GM19035 (cell line): ENCODE measurements at regions not wholly inside any gene's neighbourhood (a gene's known extent, or its start where the extent isn't known, plus 50 kb on each side); places are given as distances from the start of the nearest gene placed in this dataset.

Source experiments
- ATAC-seq: cut with Tn5 transposase; IDR thresholded peaks from one replicate; pipeline ENCODE4 v1.9.1; 2021; ENCODE audit not compliant: unreplicated experiment

DNA sequence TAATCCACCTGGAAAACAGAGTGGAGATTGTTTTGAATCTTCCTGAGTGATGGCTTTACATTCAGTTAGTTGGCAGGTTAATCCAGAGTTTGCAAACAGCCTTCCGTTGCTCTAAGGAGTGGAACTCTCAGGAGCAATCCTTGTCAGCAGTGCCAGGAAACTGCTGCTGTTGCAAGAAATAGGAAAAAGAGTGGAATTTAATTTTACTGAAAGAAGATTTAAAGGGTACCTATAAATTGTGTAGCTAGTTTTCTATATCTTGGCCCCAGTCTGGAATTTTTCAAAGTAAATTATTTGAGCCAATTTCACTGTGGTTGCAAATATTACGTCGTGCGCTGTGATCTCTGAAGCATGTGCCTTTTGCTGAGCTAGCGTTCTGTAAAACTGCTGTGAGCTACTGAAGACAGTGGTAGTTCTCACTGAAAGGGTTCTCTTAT is 55.5 kb upstream of the SLC5A12 start:
- no peak for ATAC-seq

DNA sequence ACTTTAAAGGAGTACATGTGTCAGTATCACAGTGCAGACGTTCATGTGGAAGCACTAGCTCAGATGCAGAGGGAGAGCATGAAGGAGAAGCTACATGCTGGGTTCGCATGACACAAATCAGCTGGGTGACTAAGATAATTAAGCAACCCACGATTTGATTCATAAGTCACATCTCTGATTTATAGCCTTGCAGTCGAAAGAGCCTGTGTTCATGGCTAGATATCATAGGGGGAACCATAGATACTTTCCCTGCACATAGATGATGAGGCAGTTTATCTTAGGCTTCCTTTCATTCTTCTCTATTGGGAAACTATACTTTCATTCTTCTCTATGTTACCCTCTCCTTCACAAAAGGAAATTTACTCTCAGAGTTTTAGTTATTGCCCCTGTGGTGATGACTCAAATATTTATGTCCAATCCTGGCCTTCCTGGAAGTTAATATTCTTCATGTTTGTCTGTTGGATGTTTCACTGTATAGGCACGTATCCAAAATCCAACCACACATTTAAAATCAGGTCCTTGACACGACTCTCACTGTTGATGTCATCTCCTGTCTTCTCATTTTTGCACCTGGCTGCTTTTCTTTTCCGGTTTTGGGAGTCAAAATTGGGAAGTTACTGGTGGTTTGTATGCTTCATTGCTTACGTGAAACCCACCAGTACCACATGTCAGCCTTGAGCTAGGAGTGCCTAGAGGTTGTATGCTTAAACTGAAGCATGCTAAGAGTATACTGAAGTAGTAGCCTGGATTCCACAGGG is 56.3 kb upstream of the SLC5A12 start:
- ATAC-seq = no peak

DNA sequence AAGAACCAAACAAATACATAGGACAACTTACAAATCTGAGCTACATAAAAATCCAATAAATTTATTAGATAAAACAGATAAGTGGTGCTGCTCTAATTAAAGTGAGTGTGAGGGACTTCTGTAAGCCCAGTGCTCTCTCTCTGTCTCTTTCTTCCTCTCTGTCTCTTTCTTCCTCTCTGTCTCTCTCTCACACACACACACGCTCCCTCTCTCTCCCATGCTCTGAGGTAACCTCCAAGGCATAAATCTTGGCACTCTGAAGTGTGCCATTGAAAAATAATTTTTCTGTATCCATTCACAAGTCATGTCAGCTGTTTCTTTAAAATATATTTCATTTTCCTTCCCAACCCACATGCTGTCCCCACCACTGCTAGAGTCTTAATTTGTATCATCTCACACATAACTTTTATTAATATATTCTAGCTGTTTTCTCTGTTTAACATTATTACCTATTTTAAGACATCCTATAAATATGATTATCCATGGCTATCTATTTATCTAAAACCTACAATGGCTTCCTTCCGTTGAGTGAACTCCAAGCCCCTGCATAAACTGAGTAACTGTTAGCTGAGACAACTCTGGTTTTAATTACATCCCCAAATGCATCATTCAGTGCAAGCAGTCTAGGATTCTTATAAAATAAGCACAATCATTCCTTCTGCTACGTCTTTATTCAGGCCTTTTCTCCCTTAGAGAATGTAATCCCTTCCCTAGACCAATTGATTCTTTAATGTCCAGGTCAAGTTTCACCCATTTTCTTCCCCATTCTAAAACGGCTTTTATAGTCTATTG is 57.4 kb upstream of the SLC5A12 start:
- no peak for ATAC-seq

DNA sequence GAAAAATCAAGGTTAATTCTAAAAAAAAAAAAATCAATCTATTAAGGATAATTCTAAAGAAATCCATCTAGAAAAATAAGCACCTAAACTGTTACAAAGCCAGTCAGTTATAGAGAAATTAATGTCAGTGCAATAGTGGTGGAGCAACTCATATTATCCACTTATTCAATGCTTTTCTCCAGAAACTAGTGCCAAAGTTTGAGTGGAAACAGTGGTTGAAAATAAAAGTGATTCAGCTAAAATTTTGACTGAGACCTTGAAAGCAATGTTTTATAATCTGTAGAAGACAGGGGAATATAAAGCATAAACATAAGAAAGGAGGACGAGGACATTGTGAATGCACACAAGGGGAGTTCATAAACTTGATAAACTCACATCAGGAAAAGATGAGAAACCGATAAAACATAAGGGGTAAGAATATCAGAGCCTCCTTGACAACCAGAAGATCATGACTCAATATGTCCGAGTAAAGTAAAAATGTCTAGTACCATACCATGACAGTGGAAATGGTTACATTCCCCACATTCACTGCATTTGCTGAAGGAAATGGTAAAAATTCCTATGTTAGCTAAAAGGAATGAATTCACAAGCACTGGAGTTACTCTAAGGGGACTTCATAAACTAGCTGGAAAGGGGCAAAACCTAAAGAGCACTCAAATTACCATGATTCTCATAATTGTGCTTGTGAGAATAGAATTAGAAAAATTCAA is 58.7 kb upstream of the SLC5A12 start:
- no peak for ATAC-seq

DNA sequence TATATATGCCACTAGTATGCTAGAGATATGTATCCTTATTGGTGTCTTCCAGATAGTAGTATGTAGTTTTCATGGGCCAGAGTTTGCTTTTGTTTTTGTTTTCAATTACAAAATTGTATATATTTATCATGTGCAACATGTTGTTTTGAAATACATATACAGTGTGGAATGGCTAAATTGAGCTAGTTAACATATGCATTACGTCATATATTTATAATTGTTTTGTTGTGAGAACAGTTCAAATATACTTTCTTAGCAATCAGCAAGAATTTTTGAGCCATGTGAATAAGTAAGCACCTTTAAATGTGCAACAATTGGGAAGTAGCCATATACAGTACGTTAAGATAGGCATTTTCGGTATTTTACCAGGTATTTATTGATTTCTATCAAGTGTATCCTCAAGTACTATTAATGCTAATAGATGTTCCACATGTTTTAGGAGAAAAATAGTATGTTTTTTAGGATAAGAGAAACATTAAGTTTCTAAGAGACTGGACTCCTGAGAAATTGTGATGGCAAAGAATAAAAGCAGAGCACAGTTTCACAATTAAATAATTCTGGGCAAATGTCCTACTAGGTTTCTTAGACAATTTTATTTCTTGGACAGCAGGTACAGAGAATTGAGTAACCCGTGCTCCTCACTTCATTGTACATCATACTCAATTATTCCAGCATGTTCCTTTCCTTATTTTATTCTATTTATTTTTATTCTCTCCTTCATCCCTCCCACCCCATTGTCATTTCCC is 60.5 kb upstream of the SLC5A12 start:
- no peak for ATAC-seq

DNA sequence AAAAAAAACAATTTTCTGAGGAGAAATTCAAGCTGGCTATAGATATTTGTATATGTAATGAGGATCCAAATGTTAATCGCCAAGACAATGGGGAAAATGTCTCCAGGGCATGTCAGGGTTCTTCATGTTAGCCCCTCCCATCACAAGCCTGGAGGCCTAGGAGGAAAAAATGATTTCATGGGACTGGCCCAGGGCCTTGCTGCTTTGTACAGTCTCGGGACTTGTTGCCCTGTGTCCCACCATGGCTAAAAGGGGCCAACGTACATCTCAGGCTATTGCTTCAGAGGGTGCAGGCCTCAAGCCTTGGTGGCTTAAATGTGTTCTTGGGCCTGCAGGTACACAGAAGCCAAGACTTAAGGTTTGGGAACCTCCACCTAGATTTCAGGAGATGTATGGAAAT is 62.1 kb upstream of the SLC5A12 start:
- ATAC-seq = no peak

DNA sequence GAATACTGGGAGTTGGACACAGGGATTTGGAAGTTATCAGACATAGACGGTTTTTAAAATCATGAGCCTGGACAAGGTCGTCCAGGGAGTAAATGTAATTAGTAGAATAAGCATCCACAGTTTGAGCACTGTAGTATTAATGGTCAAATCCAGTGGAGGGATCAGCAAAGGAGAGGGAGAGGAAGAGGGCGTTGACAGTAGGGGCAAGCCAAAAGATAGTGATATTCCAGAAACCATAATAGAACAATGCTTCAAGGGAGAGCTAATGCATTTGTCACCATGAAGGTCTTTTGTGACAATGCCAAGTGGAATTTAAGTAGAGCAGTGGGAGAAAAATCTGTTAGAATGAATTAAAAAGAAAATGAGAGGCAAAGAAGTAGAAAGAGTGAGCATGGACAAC is 68.9 kb upstream of the SLC5A12 start:
- ATAC-seq = no peak

DNA sequence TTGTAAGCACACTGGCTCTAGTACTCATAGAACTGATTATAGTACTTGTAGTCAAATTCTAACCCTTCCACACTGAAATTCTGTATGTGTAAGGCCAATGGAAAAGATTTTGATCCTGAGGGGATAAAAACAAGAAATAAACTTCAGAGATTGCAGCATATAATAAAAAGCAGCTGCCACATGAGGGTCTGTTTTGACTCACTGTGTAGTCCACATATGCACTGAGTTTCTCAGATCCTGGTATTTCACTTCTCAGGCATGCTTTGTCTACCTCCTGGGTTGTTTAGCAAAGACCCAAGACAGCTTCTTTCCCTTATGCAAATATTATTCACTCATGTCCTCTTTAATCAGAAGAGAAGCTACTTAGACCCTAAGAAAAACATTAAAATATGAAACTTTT is 71.1 kb upstream of the SLC5A12 start:
- no peak for ATAC-seq

DNA sequence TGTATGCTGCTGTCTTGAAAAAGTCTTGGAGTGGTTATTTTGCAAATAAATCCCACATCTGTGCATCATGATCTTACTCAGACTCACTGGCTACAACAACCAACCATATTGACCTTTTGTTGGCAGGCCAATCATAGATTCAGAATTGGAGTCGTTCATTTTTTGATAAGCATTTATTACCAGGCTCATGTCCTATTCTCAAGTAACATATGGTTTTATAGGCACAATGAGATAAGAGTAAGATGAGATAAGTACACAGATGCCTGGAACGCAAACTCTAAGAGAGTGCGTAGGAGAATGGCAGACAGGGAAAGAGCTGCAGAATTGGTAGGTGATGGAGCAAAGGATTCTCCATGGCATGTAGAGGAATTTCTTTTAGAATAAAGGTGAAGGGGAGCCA is 71.6 kb upstream of the SLC5A12 start:
- no peak for ATAC-seq

DNA sequence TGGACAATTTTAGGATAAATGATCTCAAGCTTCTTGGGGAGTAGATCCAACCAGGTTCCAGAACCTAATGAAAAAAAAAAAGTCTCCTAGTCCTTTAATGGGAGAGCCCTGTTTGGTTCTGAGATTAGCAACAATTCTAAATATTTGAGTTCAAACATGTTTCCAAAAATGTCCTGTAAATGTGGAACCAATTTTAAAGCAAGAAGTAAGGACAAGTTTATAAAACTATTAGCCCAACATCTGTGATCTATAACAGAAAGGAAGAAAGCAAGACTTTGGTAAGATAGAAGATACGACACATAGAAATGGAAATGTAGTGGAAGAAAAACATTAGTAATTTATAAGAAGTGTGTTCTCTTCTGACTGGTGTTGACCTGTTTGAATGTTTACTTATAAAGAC is 79.7 kb upstream of the SLC5A12 start:
- no peak for ATAC-seq

DNA sequence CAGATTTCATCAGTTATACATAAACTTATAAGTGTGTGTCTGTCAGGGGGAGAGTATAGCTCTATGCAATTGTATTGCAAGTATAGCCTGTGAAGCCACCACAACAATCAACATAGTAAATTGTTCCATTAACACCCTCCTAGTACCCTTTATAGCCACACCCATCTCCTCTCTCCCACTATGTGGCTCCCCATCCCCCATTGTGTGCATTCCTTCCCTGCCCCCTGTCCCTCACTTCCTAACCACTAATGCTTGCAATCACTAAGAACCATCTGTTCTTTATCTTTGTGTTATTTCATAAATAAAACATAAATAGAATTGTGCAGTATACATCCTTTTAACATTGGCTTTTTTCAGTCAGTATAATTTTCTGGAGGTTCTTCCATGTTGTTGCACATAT is 83.1 kb upstream of the SLC5A12 start:
- no peak for ATAC-seq

DNA sequence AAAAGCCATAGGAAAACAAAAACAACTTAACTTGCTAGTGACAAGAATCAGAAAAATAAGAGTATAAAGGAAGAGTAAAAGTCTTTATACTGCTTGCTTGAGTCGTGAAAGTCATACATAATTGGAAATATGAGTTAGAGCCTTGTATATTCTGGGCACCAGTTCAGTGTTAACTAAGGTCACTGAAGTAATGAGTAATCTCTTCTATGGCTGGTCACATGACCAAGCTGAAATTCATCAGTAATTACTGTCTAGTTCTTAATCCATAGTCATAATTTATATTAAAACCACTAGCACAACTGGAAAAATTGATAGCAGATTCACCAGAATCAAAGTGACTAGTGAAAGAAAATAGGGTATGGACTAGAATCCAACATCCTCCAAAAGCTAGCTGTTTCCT is 84.4 kb upstream of the SLC5A12 start:
- no peak for ATAC-seq

DNA sequence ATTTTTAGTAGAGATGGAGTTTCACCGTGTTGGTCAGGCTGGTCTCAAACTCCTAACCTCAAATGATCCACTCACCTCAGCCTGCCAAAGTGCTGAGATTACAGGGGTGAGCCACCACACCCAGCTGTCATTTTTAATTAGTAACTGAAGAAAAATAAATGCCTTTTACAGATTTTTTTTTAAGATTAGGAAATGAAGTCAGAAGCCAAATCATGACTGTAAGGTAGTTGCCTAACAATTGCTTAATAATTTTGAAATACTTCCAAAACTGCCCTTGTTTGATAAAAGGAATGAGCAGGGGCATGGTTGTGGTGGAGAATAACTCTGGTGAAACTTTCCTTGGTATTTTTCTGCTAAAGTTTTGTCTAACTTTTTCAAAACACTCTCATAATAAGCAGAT is 98.9 kb upstream of the SLC5A12 start:
- ATAC-seq = no peak

DNA sequence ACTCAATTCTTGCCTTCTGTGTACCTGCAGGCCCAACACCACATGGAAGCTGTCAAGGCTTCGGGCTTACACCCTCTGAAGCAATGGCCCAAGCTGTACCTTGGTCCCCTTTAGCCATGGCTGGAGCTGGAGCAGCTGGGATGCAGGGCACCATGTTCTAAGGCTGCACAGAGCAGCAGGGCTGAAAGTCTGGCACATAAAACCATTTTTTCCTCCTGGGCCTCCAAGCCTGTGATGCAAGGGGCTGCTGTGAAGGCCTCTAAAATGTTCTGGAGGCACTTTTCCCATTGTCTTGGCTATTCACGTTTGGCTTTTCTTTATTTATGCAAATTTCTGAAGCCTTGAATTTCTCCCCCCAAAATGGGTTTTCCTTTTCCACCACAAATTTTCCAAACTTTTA is 102.1 kb upstream of the SLC5A12 start:
- ATAC-seq = no peak

DNA sequence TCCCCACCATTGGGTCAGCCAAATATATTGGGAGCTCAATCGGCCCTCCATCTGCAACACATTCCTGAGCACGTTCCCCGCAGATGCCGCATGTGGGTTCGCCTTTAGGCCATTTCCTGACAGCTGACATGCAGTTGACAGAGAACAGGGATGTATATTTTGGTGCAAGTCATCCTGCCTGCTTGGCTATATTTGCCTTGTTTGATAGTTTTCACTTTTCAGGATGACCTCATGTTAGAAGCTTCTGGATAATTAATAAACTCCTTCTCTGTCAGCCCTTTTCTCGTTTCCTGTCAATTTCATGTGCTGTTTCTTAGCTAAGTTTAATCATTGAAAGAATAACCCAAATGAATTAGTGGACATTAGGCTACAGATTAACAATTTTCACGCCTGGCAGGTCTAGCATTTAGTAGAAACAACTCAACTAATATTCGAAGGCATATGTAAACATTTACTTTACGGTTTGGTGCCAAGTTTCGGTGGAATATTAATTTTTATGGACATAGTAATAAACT is 105.8 kb upstream of the SLC5A12 start:
- ATAC-seq = no peak

DNA sequence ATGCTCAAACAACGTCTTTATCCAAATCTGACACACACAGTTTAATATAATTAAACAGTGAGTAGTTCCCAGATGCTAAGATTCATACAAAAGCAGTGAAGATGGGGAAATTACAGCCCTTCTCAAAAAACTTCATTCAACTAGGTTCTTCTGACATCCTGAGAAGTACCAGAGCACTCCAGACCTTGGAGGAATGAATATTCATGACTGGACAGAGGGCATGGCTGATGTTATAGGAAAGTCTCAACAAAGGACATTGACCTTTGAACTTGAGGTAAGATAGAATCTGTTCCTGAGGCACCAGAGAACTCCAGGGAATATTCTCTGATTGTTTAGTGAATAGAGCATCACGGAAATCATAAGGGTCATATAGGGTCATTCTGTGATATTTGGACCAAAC is 106.4 kb upstream of the SLC5A12 start:
- no peak for ATAC-seq

DNA sequence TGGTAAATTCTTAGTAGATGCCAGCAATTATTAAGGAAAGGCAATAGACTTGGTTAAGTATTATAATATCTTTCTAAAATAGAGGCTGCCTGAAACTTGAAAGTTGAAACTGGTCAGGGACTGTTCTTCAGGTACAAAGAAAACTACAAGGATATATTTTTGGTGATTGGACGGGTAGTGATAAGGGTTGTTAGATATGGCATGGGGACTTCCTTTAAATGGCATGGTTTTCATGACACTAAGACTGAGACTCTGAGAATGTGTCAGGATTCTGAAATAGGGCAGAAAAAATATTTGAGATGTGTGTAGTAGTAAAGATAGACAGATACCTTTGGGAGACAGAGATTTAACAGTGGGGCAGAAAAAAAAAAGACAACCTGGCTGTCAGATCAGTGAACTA is 108.4 kb upstream of the SLC5A12 start:
- no peak for ATAC-seq

DNA sequence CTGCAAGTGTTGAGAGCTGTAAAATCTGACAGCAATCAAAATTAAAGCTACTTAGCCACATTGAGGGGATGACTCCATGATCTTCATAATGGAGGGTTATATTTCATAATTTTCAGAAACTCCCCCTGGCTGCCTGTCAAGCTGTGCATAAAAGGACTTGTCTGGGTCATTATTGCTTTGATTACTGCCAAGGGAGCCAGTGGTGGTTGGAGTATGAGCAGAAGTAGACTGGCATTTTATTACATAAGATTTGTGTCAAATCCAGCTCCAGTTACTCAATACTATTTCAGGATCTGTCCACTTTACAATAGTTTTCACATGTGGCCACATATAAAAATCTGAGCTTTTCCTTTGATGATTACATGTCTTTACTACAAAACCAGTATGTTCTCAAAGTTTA is 108.9 kb upstream of the SLC5A12 start:
- ATAC-seq = no peak

DNA sequence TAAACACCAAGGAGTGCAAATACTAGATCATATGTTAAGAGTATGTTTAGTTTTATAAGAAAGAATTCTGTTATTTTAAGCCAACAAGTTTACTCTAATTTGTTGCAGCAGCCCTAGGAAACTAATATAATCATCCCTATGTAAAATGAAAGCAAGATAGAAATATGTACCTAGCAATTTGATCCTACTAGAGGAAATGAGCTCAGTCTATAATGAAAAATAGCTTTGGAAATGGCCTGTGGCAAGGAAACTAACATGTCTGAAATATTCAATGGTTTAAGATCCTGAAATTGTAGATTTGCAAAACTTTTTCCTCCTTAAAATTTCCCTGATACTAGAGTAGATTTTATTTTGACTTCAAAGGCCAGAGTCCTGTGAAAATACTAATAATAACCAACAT is 112.7 kb upstream of the SLC5A12 start:
- no peak for ATAC-seq

DNA sequence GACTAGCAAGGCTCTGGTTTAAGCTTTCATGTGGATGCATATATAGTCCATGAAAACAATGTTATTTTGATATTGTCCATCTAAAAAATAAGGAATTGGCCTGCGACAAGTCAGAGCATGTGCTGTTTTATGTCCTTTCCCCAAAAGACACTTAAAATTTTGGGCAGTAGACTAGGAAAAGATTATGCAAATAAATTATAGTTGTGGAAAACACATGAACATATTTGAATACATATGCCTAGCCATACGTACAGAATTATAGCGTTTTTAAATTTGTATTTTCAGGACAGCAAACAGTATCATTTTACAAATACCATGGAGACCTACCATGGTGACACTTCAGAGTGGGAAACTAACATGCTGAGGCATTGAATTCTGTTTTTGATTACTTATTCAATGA is 113.8 kb upstream of the SLC5A12 start:
- ATAC-seq = no peak

DNA sequence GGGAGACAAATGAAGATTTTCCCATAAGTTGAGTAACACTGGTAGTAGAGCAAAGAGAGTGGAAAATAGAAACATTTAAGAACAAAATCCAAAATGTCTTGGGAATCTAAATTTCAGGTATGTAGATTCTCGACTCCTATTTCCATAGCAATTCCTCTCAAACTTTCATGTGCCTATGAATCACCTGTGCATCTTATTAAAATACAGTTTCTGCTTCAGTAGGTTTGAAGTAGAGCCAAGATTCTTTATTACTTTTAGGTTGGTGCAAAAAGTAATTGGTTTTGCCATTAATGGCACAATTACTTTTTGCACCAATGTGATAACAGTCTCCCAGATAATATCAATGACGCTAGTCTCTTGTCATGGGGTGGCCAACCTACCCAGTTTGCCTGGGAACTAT is 115.3 kb upstream of the SLC5A12 start:
- no peak for ATAC-seq
